Naive thymus-derived CD4-positive, alpha-beta T cell (primary cell): ENCODE measurements at regions not wholly inside any gene's neighbourhood (a gene's known extent, or its start where the extent isn't known, plus 50 kb on each side); places are given as distances from the start of the nearest gene placed in this dataset.

Experiments used
- ATAC-seq: fragments of 150-1000 bp; cut with Tn5 transposase; 2 replicates; pipeline ENCODE4 v1.10.0; 2021; ENCODE audit warnings: mild to moderate bottlenecking, moderate library complexity
- CTCF ChIA-PET: fragments of 350-600 bp; sonication (Branson Sonifier 250); formaldehyde crosslinking; loops from one replicate; lab custom pipeline; 2021; ENCODE audit warnings: antibody characterized with exemption; lab: Charles Lee
- POLR2A ChIA-PET: fragments of 350-600 bp; sonication (Branson Sonifier 250); formaldehyde crosslinking; loops from one replicate; lab custom pipeline; 2021; ENCODE audit warnings: antibody characterized with exemption, inconsistent platforms; lab: Charles Lee
- DNase-seq, 9 donors: peaks; one replicate each; pipeline versions ENCODE4 v3.0.0 to v3.0.0-alpha.2; 2020 to 2022; ENCODE audit warnings: mixed read lengths in 1 of 9
- H3K27ac ChIP-seq: one replicate; pipeline ENCODE4 v1.7.0; 2013; ENCODE audit warnings: mild to moderate bottlenecking, low read depth, low read length, moderate library complexity
- H3K27me3 ChIP-seq, 2 donors: one replicate each; pipeline ENCODE4 v1.7.0; 2013; ENCODE audit warnings: low read length in 2 of 2, mild to moderate bottlenecking in 2 of 2, moderate library complexity in 2 of 2; ENCODE audit not compliant: control insufficient read depth in 2 of 2, insufficient read depth in 2 of 2
- H3K36me3 ChIP-seq, 3 experiments: 1 replicate in 2 of 3; 2 replicates in 1 of 3; pipeline ENCODE4 v1.7.0; 2013; ENCODE audit warnings: low read length in 3 of 3, mild to moderate bottlenecking in 3 of 3, moderate library complexity in 1 of 3; ENCODE audit not compliant: insufficient read depth in 3 of 3, control insufficient read depth in 2 of 3
- H3K4me1 ChIP-seq, 2 donors: one replicate each; pipeline ENCODE4 v1.7.0; 2013; ENCODE audit warnings: low read length in 2 of 2, mild to moderate bottlenecking in 2 of 2, moderate library complexity in 1 of 2; ENCODE audit not compliant: control insufficient read depth in 2 of 2, insufficient read depth in 2 of 2
- H3K4me3 ChIP-seq: 2 replicates; pipeline ENCODE4 v1.7.0; 2013; ENCODE audit warnings: mild to moderate bottlenecking, low read length
- H3K9me3 ChIP-seq, 3 experiments: 1 replicate in 2 of 3; 2 replicates in 1 of 3; pipeline ENCODE4 v1.7.0; 2013; ENCODE audit warnings: low read length in 3 of 3; ENCODE audit not compliant: control insufficient read depth in 2 of 3
- H3K27ac Mint-ChIP-seq, 9 donors: one replicate each; pipeline ENCODE4 v1.8.0; 2020 to 2022; ENCODE audit warnings: mixed read lengths in 9 of 9, mild to moderate bottlenecking in 8 of 9, moderate library complexity in 5 of 9, inconsistent platforms in 2 of 9
- H3K27me3 Mint-ChIP-seq, 5 donors: one replicate each; pipeline ENCODE4 v1.8.0; 2021 to 2022; ENCODE audit warnings: mixed read lengths in 5 of 5, mild to moderate bottlenecking in 1 of 5
- H3K36me3 Mint-ChIP-seq, 5 donors: one replicate each; pipeline ENCODE4 v1.8.0; 2020 to 2022; ENCODE audit warnings: mixed read lengths in 5 of 5, mild to moderate bottlenecking in 3 of 5, inconsistent platforms in 1 of 5
- H3K4me1 Mint-ChIP-seq, 7 donors: one replicate each; pipeline ENCODE4 v1.8.0; 2020 to 2022; ENCODE audit warnings: mixed read lengths in 7 of 7, mild to moderate bottlenecking in 3 of 7, inconsistent platforms in 1 of 7
- H3K4me3 Mint-ChIP-seq, 10 donors: one replicate each; pipeline ENCODE4 v1.8.0; 2020 to 2022; ENCODE audit warnings: mild to moderate bottlenecking in 10 of 10, mixed read lengths in 10 of 10, moderate library complexity in 6 of 10, inconsistent platforms in 2 of 10
- H3K9me3 Mint-ChIP-seq, 11 donors: one replicate each; pipeline ENCODE4 v1.8.0; 2020 to 2022; ENCODE audit warnings: mixed read lengths in 11 of 11, mild to moderate bottlenecking in 4 of 11, inconsistent platforms in 1 of 11, moderate library complexity in 1 of 11
- intact Hi-C, 2 donors: fragments of 100-400 bp; cut with micrococcal nuclease; formaldehyde crosslinking; loops; one replicate each; pipeline ENCODE4 v1.15.1; 2023

DNA sequence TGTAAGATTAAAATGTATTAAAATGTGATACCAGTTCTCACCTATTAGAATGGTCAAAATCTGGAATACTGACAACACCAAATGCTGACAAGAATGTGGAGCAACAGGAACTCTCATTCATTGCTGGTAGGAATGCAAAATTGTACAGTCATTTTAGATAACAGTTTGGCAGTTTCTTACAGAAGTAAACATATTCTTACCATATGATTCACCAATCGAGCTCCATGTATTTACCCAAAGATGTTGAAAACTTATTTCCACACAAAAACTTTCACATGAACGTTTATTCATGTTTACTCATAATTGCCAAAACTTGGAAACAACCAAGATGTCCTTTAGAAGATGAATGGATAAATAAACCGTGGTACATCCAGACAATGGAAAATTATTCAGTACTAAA is 1193.5 kb upstream of the ACVR2A start:
- H3K4me3 Mint-ChIP-seq: no peak overlapping the region
- H3K9me3 Mint-ChIP-seq: peaks cover 0 to 7% (median 0%) of the 10 kb centered on the region in 11 donors
- H3K27me3 ChIP-seq: no peaks in the 10 kb centered on the region
- no peaks in the 10 kb centered on the region for H3K36me3 ChIP-seq
- H3K4me3 ChIP-seq: no peak overlapping the region
- ATAC-seq (no peak), DNase-seq (no peak)
- H3K9me3 ChIP-seq: no peaks in the 10 kb centered on the region
- H3K36me3 Mint-ChIP-seq: no peaks in the 10 kb centered on the region
- CTCF ChIA-PET: no interaction called here
- no peak overlapping the region for H3K27ac ChIP-seq
- intact Hi-C loops: no loop called here
- H3K27me3 Mint-ChIP-seq: no peaks in the 10 kb centered on the region
- H3K4me1 ChIP-seq: no peaks in the 10 kb centered on the region
- no peak overlapping the region for H3K27ac Mint-ChIP-seq
- POLR2A ChIA-PET: no interaction called here
- H3K4me1 Mint-ChIP-seq: no peaks in the 10 kb centered on the region

DNA sequence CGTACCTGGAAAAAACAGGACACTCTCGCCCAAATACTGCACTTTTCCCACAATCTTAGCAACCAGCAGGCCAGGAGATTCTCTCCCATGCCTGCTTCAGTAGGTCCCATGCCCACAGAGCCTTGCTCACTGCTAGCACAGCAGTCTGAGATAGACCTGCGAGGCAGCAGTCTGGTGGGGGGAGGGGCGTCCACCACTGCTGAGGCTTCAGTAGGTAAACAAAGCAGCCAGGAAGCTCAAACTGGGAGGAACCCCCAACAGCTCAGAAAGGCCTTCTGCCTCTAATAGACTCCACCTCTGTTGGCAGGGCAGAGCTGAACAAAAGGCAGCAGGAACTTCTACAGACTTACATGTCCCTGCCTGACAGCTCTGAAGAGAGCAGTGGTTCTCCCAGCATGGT is 1202.8 kb upstream of the ACVR2A start:
- H3K9me3 ChIP-seq: no peaks in the 10 kb centered on the region
- H3K27ac Mint-ChIP-seq: no peak overlapping the region
- ATAC-seq (no peak), DNase-seq (no peak)
- no peak overlapping the region for H3K4me3 Mint-ChIP-seq
- no peaks in the 10 kb centered on the region for H3K27me3 ChIP-seq
- peaks cover 0 to 4% (median 0%) of the 10 kb centered on the region in 5 donors for H3K36me3 Mint-ChIP-seq
- ChIA-PET CTCF (no interaction called here), POLR2A (no interaction called here)
- H3K4me1 Mint-ChIP-seq: no peaks in the 10 kb centered on the region
- peaks cover 0 to 20% (median 4%) of the 10 kb centered on the region in 11 donors for H3K9me3 Mint-ChIP-seq
- no peaks in the 10 kb centered on the region for H3K27me3 Mint-ChIP-seq
- H3K36me3 ChIP-seq: no peaks in the 10 kb centered on the region
- no peak overlapping the region for H3K4me3 ChIP-seq
- intact Hi-C loops: no loop called here
- no peaks in the 10 kb centered on the region for H3K4me1 ChIP-seq
- no peak overlapping the region for H3K27ac ChIP-seq

DNA sequence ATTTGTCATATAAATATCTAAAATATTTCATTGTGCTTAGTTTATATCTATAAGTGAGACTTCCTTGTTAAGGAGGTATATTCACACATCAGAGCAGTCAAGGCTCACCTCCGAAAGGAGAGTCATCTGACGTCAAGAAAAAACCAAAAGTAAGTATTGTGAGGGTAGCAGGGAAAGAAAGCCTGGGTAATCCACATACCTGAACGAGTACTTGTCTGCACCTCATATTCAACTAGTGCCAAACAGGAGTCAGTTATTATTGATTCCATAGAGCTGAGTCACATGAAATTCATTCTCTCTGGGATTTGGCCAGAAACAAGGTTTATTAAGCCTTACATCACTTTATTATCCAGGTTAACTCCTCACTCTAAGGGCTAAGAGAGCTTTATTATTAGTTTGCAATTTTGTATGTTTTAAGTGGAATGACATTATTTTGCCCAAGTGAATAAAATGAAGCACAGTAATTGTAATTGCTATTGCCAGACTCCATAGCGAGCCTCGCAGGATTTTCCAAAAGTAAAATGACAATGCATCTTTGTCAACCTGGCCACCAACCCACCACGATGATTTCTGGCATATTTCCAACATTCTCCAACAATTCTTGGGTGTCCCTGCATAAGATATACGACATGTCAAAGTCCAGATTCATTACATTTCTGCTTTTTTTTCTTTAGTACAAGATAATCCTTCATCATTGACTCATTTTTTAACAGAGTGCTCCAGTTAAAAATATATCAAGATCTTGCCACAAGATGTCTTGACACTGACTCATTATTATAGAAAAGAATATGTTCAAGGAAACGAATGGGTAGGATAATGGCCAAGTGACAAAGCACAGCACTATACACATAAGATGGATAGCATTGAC is 1210.4 kb upstream of the ACVR2A start:
- Mint-ChIP-seq H3K27me3 (no peaks in the 10 kb centered on the region), H3K4me3 (no peak overlapping the region), H3K4me1 (no peaks in the 10 kb centered on the region), H3K9me3 (no peaks in the 10 kb centered on the region), H3K36me3 (no peaks in the 10 kb centered on the region), H3K27ac (no peak overlapping the region)
- DNase-seq: no peak
- no peak for ATAC-seq
- CTCF ChIA-PET: no interaction called here
- Histone ChIP-seq H3K36me3 (no peaks in the 10 kb centered on the region), H3K27me3 (no peaks in the 10 kb centered on the region), H3K9me3 (no peaks in the 10 kb centered on the region), H3K4me1 (no peaks in the 10 kb centered on the region), H3K27ac (no peak overlapping the region), H3K4me3 (no peak overlapping the region)
- intact Hi-C loops: no loop called here
- POLR2A ChIA-PET: no interaction called here

DNA sequence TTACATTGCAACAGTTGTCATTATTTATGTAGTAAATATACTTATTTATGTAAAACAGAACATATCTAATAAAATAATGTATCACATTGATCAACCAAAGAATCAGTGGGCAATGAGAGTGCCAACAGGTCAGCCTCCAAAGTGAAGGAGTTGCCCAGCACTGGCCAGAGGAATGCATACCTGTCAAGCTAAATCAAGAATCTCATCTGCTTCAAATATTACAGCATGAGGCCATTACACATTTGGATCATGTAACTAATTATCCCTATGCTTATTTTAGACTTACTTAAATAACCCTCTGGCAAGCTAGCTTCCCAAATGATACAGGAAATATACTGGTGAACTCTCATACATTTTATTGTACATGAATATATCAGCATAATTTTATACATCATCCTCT is 1211.7 kb upstream of the ACVR2A start:
- H3K4me3 ChIP-seq: no peak overlapping the region
- no peaks in the 10 kb centered on the region for H3K9me3 ChIP-seq
- no peak overlapping the region for H3K27ac ChIP-seq
- H3K36me3 ChIP-seq: no peaks in the 10 kb centered on the region
- ChIA-PET CTCF (no interaction called here), POLR2A (no interaction called here)
- H3K36me3 Mint-ChIP-seq: no peaks in the 10 kb centered on the region
- intact Hi-C loops: no loop called here
- no peaks in the 10 kb centered on the region for H3K9me3 Mint-ChIP-seq
- no peaks in the 10 kb centered on the region for H3K27me3 Mint-ChIP-seq
- no peak overlapping the region for H3K27ac Mint-ChIP-seq
- DNase-seq (no peak), ATAC-seq (no peak)
- no peaks in the 10 kb centered on the region for H3K27me3 ChIP-seq
- H3K4me1 Mint-ChIP-seq: no peaks in the 10 kb centered on the region
- H3K4me1 ChIP-seq: no peaks in the 10 kb centered on the region
- H3K4me3 Mint-ChIP-seq: no peak overlapping the region

DNA sequence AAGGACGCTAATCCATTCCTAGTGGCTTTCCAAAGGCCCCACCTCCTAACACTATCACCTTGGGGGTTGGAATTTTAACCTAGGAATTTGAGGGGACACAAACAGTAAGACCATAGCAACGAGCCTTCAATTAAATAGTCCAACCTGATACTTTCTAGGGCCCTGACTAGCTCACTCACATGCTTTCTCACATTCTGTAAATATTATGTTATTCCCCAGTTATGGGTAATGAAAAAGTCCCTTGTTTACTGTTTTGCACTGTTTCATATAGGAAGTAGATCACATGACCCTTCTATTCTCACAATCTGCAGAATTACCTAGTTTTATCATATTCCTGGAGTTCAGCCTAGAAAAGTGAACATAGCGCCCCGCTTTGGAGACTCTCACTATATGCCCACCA is 1212.1 kb upstream of the ACVR2A start:
- no peak overlapping the region for H3K4me3 Mint-ChIP-seq
- intact Hi-C loops: no loop called here
- H3K4me3 ChIP-seq: no peak overlapping the region
- DNase-seq (no peak), ATAC-seq (no peak)
- H3K9me3 Mint-ChIP-seq: no peaks in the 10 kb centered on the region
- no peaks in the 10 kb centered on the region for H3K27me3 ChIP-seq
- H3K27ac ChIP-seq: no peak overlapping the region
- ChIA-PET CTCF (no interaction called here), POLR2A (no interaction called here)
- no peaks in the 10 kb centered on the region for H3K27me3 Mint-ChIP-seq
- no peak overlapping the region for H3K27ac Mint-ChIP-seq
- no peaks in the 10 kb centered on the region for H3K4me1 Mint-ChIP-seq
- no peaks in the 10 kb centered on the region for H3K4me1 ChIP-seq
- H3K36me3 ChIP-seq: no peaks in the 10 kb centered on the region
- no peaks in the 10 kb centered on the region for H3K9me3 ChIP-seq
- H3K36me3 Mint-ChIP-seq: no peaks in the 10 kb centered on the region

DNA sequence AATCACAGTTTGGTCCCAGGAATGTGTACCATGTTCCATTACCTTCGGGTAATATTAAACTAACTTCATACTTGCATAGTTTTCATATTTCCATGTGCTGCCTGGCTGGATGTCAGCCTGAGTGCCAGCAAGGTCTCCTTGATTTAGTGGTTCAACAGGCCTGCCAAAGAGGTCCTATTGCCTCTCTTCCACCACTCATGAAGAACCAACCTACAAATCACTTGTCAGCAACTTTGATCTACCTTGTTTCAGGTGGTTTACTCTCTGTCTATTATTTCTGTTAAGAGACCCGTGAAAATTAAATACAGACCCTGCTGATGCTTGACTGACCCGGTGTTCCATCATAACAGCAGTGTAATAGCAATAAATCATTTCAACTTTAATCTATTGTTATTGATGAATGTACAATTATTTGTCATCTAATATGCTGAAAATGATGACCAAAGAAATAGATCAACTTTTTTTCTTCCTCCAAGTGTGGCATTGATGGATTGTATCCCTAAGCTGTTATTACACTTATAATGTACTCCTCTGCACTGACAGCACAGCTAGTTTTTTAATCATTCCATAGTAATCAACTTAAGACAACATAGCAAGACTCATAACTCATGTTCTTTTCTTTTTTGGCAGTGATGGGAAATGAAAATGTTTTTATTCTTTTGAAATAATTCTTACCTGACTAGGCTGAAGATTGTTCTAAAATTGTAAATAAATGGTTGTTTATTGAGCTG is 1220.2 kb upstream of the ACVR2A start:
- DNase-seq: no peak
- Histone ChIP-seq H3K4me1 (no peaks in the 10 kb centered on the region), H3K27me3 (no peaks in the 10 kb centered on the region), H3K36me3 (no peaks in the 10 kb centered on the region), H3K27ac (no peak overlapping the region), H3K4me3 (no peak overlapping the region), H3K9me3 (no peaks in the 10 kb centered on the region)
- intact Hi-C loops: no loop called here
- Mint-ChIP-seq H3K36me3 (no peaks in the 10 kb centered on the region), H3K4me3 (no peak overlapping the region), H3K27ac (no peak overlapping the region), H3K4me1 (no peaks in the 10 kb centered on the region), H3K27me3 (no peaks in the 10 kb centered on the region), H3K9me3 (peaks cover 0 to 4% (median 0%) of the 10 kb centered on the region in 11 donors)
- no peak for ATAC-seq
- ChIA-PET CTCF (no interaction called here), POLR2A (no interaction called here)

DNA sequence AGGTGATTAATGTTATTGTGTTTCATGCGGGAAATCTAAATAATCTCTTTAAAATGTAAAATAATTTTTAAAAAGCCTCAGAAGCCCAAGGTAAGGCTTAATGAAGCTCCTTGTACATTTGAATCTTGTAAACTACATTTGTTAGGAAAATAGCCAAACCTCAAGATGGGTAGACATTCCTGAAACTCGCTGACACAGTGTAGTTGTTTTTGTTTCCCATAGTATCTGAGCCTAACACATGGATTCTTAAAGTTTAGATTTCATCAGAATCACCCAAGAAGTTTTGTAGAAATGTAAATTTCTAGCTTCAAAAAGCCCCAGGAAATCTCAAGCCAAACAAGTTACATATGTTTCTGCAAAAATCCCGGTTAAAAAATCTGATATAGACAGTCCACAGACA is 1221.1 kb upstream of the ACVR2A start:
- ChIA-PET POLR2A (no interaction called here), CTCF (no interaction called here)
- H3K27ac ChIP-seq: no peak overlapping the region
- H3K9me3 ChIP-seq: no peaks in the 10 kb centered on the region
- no peaks in the 10 kb centered on the region for H3K36me3 ChIP-seq
- no peak overlapping the region for H3K4me3 ChIP-seq
- intact Hi-C loops: no loop called here
- no peak overlapping the region for H3K27ac Mint-ChIP-seq
- H3K27me3 Mint-ChIP-seq: no peaks in the 10 kb centered on the region
- H3K36me3 Mint-ChIP-seq: no peaks in the 10 kb centered on the region
- peaks cover 0 to 8% (median 0%) of the 10 kb centered on the region in 11 donors for H3K9me3 Mint-ChIP-seq
- no peak overlapping the region for H3K4me3 Mint-ChIP-seq
- no peaks in the 10 kb centered on the region for H3K4me1 Mint-ChIP-seq
- ATAC-seq (no peak), DNase-seq (no peak)
- H3K4me1 ChIP-seq: no peaks in the 10 kb centered on the region
- H3K27me3 ChIP-seq: no peaks in the 10 kb centered on the region
